Smooth muscle cell (in vitro differentiated cells): ENCODE measurements at regions not wholly inside any gene's neighbourhood (a gene's known extent, or its start where the extent isn't known, plus 50 kb on each side); places are given as distances from the start of the nearest gene placed in this dataset.

Experiments
- DNase-seq: peaks from one replicate; lab custom pipeline; 2025; ENCODE audit not compliant: unreplicated experiment; lab: John Stamatoyannopoulos, UW
- H2AFZ ChIP-seq: fragments of 200-600 bp; sonication (generic); 2 replicates; pipeline ENCODE4 v1.6.0; 2016; ENCODE audit warnings: antibody characterized with exemption, low read depth, mild to moderate bottlenecking
- H3F3A ChIP-seq: fragments of 200-600 bp; sonication (generic); 2 replicates; pipeline ENCODE4 v1.6.0; 2017; ENCODE audit warnings: antibody characterized with exemption, low read depth
- H3K27ac ChIP-seq: fragments of 200-600 bp; sonication (generic); 2 replicates; pipeline ENCODE4 v1.5.1; 2016; ENCODE audit warnings: low read depth, mild to moderate bottlenecking
- H3K27me3 ChIP-seq: fragments of 200-600 bp; sonication (generic); 2 replicates; pipeline ENCODE4 v1.6.1; 2016; ENCODE audit warnings: low read depth, mild to moderate bottlenecking
- H3K36me3 ChIP-seq: fragments of 200-600 bp; sonication (generic); 2 replicates; pipeline ENCODE4 v1.5.1; 2016; ENCODE audit warnings: low read depth
- H3K4me1 ChIP-seq: fragments of 200-600 bp; sonication (generic); 2 replicates; pipeline ENCODE4 v1.5.1; 2016; ENCODE audit warnings: low read depth
- H3K4me2 ChIP-seq: fragments of 200-600 bp; sonication (generic); 2 replicates; pipeline ENCODE4 v1.6.0; 2016; ENCODE audit warnings: mild to moderate bottlenecking
- H3K4me3 ChIP-seq: fragments of 200-600 bp; sonication (generic); 2 replicates; pipeline ENCODE4 v1.5.1; 2016; ENCODE audit warnings: mild to moderate bottlenecking
- H3K79me2 ChIP-seq: fragments of 200-600 bp; sonication (generic); 2 replicates; pipeline ENCODE4 v1.6.0; 2016; ENCODE audit warnings: low read depth, mild to moderate bottlenecking
- H3K9ac ChIP-seq: fragments of 200-600 bp; sonication (generic); 2 replicates; pipeline ENCODE4 v1.6.0; 2016; ENCODE audit warnings: low read depth
- H3K9me3 ChIP-seq: fragments of 200-600 bp; sonication (generic); replicated peaks from 2 replicates; pipeline ENCODE4 v1.5.1; 2016; ENCODE audit warnings: low read depth
- H4K20me1 ChIP-seq: fragments of 200-600 bp; sonication (generic); 2 replicates; pipeline ENCODE4 v1.6.0; 2016; ENCODE audit warnings: low read depth
- WGBS: methylation state at CpG from one replicate; pipeline ENCODE4 v1.1.7; 2016; ENCODE audit warnings: low lambda C conversion rate; 5-methylcytosine and 5-hydroxymethylcytosine counted together
- TF ChIP-seq, protein P1 (sequence below): fragments of 200-600 bp; sonication (generic); IDR thresholded peaks from 2 replicates; pipeline ENCODE4 v1.5.1; 2017; ENCODE audit warnings: borderline replicate concordance, mild to moderate bottlenecking, antibody characterized with exemption; ENCODE audit not compliant: insufficient read depth, poor library complexity, severe bottlenecking

DNA sequence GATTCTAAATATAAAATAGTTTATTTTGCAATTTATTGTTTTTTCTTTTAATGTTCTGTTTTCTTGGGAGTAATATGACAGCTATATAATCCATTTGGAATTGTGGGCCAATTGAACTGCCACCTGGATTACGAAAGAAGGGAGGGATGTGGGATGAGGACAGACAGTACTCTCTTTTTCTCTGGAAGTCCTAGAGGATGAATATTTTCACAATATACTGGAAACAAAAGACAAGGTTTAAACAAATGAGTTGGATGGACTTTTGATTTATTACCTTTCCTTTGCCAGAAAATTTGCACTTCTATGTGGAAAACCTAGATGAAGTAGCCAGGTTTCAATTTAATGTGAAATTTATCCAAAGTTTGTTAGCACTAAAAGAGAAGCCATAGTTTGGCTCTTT, 325.5 kb upstream of the IMPG1 start:
- H3K4me2 ChIP-seq = no peak overlapping the region
- H4K20me1 ChIP-seq = no peaks in the 10 kb centered on the region
- no peak for DNase-seq
- no peaks in the 10 kb centered on the region for H3K4me1 ChIP-seq
- H3K27me3 ChIP-seq = no peaks in the 10 kb centered on the region
- WGBS = 95% methylated on average over 1 of the region's 1 CpG
- H3F3A ChIP-seq = no peaks in the 10 kb centered on the region
- no peak overlapping the region for H3K27ac ChIP-seq
- TF ChIP-seq, protein P1, sequence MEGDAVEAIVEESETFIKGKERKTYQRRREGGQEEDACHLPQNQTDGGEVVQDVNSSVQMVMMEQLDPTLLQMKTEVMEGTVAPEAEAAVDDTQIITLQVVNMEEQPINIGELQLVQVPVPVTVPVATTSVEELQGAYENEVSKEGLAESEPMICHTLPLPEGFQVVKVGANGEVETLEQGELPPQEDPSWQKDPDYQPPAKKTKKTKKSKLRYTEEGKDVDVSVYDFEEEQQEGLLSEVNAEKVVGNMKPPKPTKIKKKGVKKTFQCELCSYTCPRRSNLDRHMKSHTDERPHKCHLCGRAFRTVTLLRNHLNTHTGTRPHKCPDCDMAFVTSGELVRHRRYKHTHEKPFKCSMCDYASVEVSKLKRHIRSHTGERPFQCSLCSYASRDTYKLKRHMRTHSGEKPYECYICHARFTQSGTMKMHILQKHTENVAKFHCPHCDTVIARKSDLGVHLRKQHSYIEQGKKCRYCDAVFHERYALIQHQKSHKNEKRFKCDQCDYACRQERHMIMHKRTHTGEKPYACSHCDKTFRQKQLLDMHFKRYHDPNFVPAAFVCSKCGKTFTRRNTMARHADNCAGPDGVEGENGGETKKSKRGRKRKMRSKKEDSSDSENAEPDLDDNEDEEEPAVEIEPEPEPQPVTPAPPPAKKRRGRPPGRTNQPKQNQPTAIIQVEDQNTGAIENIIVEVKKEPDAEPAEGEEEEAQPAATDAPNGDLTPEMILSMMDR = no peak
- H2AFZ ChIP-seq = no peak overlapping the region
- H3K9ac ChIP-seq = no peak overlapping the region
- no peaks in the 10 kb centered on the region for H3K79me2 ChIP-seq
- H3K4me3 ChIP-seq = no peak overlapping the region
- H3K9me3 ChIP-seq = no peaks in the 10 kb centered on the region
- H3K36me3 ChIP-seq = no peaks in the 10 kb centered on the region

DNA sequence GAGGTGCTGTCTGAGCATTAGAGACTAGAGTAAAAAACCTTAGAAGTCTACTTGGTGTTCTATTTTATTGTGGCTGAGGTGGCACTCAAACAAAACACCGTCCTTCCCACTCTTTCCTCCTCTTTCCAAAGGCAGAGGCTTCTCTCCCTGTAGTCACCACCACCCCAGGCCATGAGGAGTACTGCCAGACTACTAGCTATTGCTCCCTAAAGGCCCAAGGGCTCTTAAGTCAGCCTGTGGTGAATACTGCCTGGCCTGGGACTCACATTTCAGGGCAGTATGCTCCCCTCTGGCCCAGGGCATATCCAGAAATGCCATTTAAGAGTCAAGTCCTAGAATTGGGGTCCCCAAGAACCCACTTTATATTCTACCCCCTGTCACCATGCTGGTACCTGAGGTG, 309.7 kb upstream of the IMPG1 start:
- no peaks in the 10 kb centered on the region for H3K4me1 ChIP-seq
- no peaks in the 10 kb centered on the region for H4K20me1 ChIP-seq
- H3K36me3 ChIP-seq = no peaks in the 10 kb centered on the region
- H3K4me3 ChIP-seq = no peak overlapping the region
- DNase-seq = no peak
- H2AFZ ChIP-seq = no peak overlapping the region
- no peaks in the 10 kb centered on the region for H3K27me3 ChIP-seq
- H3K9me3 ChIP-seq = no peaks in the 10 kb centered on the region
- H3K4me2 ChIP-seq = no peak overlapping the region
- no peaks in the 10 kb centered on the region for H3F3A ChIP-seq
- no peaks in the 10 kb centered on the region for H3K79me2 ChIP-seq
- TF ChIP-seq, protein P1 = no peak
- 86% methylated on average over 1 of the region's 1 CpG for WGBS
- H3K27ac ChIP-seq = no peak overlapping the region
- H3K9ac ChIP-seq = no peak overlapping the region

- Histone ChIP-seq H3K9ac (no peak overlapping the region), H2AFZ (no peak overlapping the region), H3K4me1 (no peaks in the 10 kb centered on the region), H3K27me3 (no peaks in the 10 kb centered on the region), H3K9me3 (no peaks in the 10 kb centered on the region), H3K4me3 (no peak overlapping the region), H3K36me3 (no peaks in the 10 kb centered on the region), H4K20me1 (no peaks in the 10 kb centered on the region), H3K79me2 (no peaks in the 10 kb centered on the region), H3K27ac (no peak overlapping the region), H3F3A (no peaks in the 10 kb centered on the region), H3K4me2 (no peak overlapping the region)
- DNase-seq = no peak
- TF ChIP-seq, protein P1 = no peak
- 64% methylated on average over 2 of the region's 2 CpGs for WGBS
Measured at GRCh38 chr6:76381612-76382011, 309.1 kb upstream of the IMPG1 start.

GRCh38 chr6:76351275-76351674, 278.8 kb upstream of the IMPG1 start:
- no peaks in the 10 kb centered on the region for H3F3A ChIP-seq
- no peak overlapping the region for H2AFZ ChIP-seq
- no peak overlapping the region for H3K27ac ChIP-seq
- no peaks in the 10 kb centered on the region for H3K79me2 ChIP-seq
- H4K20me1 ChIP-seq = no peaks in the 10 kb centered on the region
- TF ChIP-seq, protein P1 = peak; percentile 28
- H3K9ac ChIP-seq = no peak overlapping the region
- no peaks in the 10 kb centered on the region for H3K9me3 ChIP-seq
- H3K4me2 ChIP-seq = no peak overlapping the region
- no peak overlapping the region for H3K4me3 ChIP-seq
- H3K36me3 ChIP-seq = no peaks in the 10 kb centered on the region
- H3K4me1 ChIP-seq = no peaks in the 10 kb centered on the region
- no peak for DNase-seq
- H3K27me3 ChIP-seq = no peaks in the 10 kb centered on the region
